ENCODE measurements at regions not wholly inside any gene's neighbourhood (a gene's known extent, or its start where the extent isn't known, plus 50 kb on each side); places are given as distances from the start of the nearest gene placed in this dataset.

- DNase-seq: no peak
- in situ Hi-C loops (cut with MboI; ENCODE audit: low pct_unique_long_range_greater_than_20kb, low sequenced_read_pairs): no loop called here
Measured at GRCh38 chr2:156691014-156691413, 254.8 kb downstream of the GPD2 start.

GRCh38 chr2:156695020-156695419 is 258.8 kb downstream of the GPD2 start:
- no peak for DNase-seq
- in situ Hi-C loops (cut with MboI; ENCODE audit: low pct_unique_long_range_greater_than_20kb, low sequenced_read_pairs): no loop called here

GRCh38 chr2:156695595-156695994 is 259.4 kb downstream of the GPD2 start:
- in situ Hi-C loops (cut with MboI; ENCODE audit: low pct_unique_long_range_greater_than_20kb, low sequenced_read_pairs): no loop called here
- no peak for DNase-seq

GRCh38 chr2:156697906-156698305 is 261.7 kb downstream of the GPD2 start:
- DNase-seq: no peak
- in situ Hi-C loops (cut with MboI; ENCODE audit: low pct_unique_long_range_greater_than_20kb, low sequenced_read_pairs): no loop called here

- DNase-seq: no peak
- in situ Hi-C loops (cut with MboI; ENCODE audit: low pct_unique_long_range_greater_than_20kb, low sequenced_read_pairs): no loop called here
Measured at GRCh38 chr2:156700681-156701080, 264.5 kb downstream of the GPD2 start.

- in situ Hi-C loops (cut with MboI; ENCODE audit: low pct_unique_long_range_greater_than_20kb, low sequenced_read_pairs): no loop called here
- DNase-seq: no peak
Measured at GRCh38 chr2:156702541-156702940, 266.4 kb downstream of the GPD2 start.

GRCh38 chr2:156703642-156704041 is 267.5 kb downstream of the GPD2 start:
- no peak for DNase-seq
- in situ Hi-C loops (cut with MboI; ENCODE audit: low pct_unique_long_range_greater_than_20kb, low sequenced_read_pairs): no loop called here

GRCh38 chr2:156704132-156704531 is 268.0 kb downstream of the GPD2 start:
- DNase-seq: no peak
- in situ Hi-C loops (cut with MboI; ENCODE audit: low pct_unique_long_range_greater_than_20kb, low sequenced_read_pairs): no loop called here

GRCh38 chr2:156704617-156705016 is 268.4 kb downstream of the GPD2 start:
- in situ Hi-C loops (cut with MboI; ENCODE audit: low pct_unique_long_range_greater_than_20kb, low sequenced_read_pairs): no loop called here
- no peak for DNase-seq

- no peak for DNase-seq
- in situ Hi-C loops (cut with MboI; ENCODE audit: low pct_unique_long_range_greater_than_20kb, low sequenced_read_pairs): no loop called here
Measured at GRCh38 chr2:156706576-156706975, 270.4 kb downstream of the GPD2 start.

- DNase-seq: no peak
- in situ Hi-C loops (cut with MboI; ENCODE audit: low pct_unique_long_range_greater_than_20kb, low sequenced_read_pairs): no loop called here
Measured at GRCh38 chr2:156708051-156708450, 271.9 kb downstream of the GPD2 start.

GRCh38 chr2:156709091-156709490 is 272.9 kb downstream of the GPD2 start:
- DNase-seq: no peak
- in situ Hi-C loops (cut with MboI; ENCODE audit: low pct_unique_long_range_greater_than_20kb, low sequenced_read_pairs): no loop called here

- DNase-seq: no peak
- in situ Hi-C loops (cut with MboI; ENCODE audit: low pct_unique_long_range_greater_than_20kb, low sequenced_read_pairs): no loop called here
Measured at GRCh38 chr2:156719036-156719435, 282.9 kb downstream of the GPD2 start.

GRCh38 chr2:156727867-156728266 is 291.7 kb downstream of the GPD2 start:
- DNase-seq: no peak
- in situ Hi-C loops (cut with MboI; ENCODE audit: low pct_unique_long_range_greater_than_20kb, low sequenced_read_pairs): no loop called here

GRCh38 chr2:156728328-156728727 is 292.1 kb downstream of the GPD2 start:
- in situ Hi-C loops (cut with MboI; ENCODE audit: low pct_unique_long_range_greater_than_20kb, low sequenced_read_pairs): no loop called here
- DNase-seq: no peak

GRCh38 chr2:156731506-156731905 is 295.3 kb downstream of the GPD2 start:
- in situ Hi-C loops (cut with MboI; ENCODE audit: low pct_unique_long_range_greater_than_20kb, low sequenced_read_pairs): no loop called here
- DNase-seq: no peak

- in situ Hi-C loops (cut with MboI; ENCODE audit: low pct_unique_long_range_greater_than_20kb, low sequenced_read_pairs): no loop called here
- DNase-seq: no peak
Measured at GRCh38 chr2:156736950-156737349, 300.8 kb downstream of the GPD2 start.

GRCh38 chr2:156739301-156739700 is 303.1 kb downstream of the GPD2 start:
- in situ Hi-C loops (cut with MboI; ENCODE audit: low pct_unique_long_range_greater_than_20kb, low sequenced_read_pairs): no loop called here
- no peak for DNase-seq

GRCh38 chr2:156745619-156746018 is 309.4 kb downstream of the GPD2 start:
- DNase-seq: no peak
- in situ Hi-C loops (cut with MboI; ENCODE audit: low pct_unique_long_range_greater_than_20kb, low sequenced_read_pairs): no loop called here

GRCh38 chr2:156748221-156748620 is 312.0 kb downstream of the GPD2 start:
- in situ Hi-C loops (cut with MboI; ENCODE audit: low pct_unique_long_range_greater_than_20kb, low sequenced_read_pairs): no loop called here
- DNase-seq: no peak

GRCh38 chr2:156752042-156752441 is 315.9 kb downstream of the GPD2 start:
- no peak for DNase-seq
- in situ Hi-C loops (cut with MboI; ENCODE audit: low pct_unique_long_range_greater_than_20kb, low sequenced_read_pairs): no loop called here

GRCh38 chr2:156753766-156754165 is 317.6 kb downstream of the GPD2 start:
- DNase-seq: no peak
- in situ Hi-C loops (cut with MboI; ENCODE audit: low pct_unique_long_range_greater_than_20kb, low sequenced_read_pairs): no loop called here
